Osteoblast (primary cell): ENCODE measurements at regions not wholly inside any gene's neighbourhood (a gene's known extent, or its start where the extent isn't known, plus 50 kb on each side); places are given as distances from the start of the nearest gene placed in this dataset.

ENCODE experiments used
- DNase-seq: peaks from one replicate; pipeline ENCODE4 v3.0.0; 2011; ENCODE audit warnings: low spot score, mixed read lengths; ENCODE audit not compliant: insufficient read length; ENCODE audit errors: missing footprints
- H2AFZ ChIP-seq: 2 replicates; pipeline ENCODE4 v1.6.0; 2011; ENCODE audit warnings: mild to moderate bottlenecking, low read length
- H3K27ac ChIP-seq: 2 replicates; pipeline ENCODE4 v1.5.1; 2011; ENCODE audit warnings: mild to moderate bottlenecking, low read depth, low read length, moderate library complexity
- H3K27me3 ChIP-seq: 2 replicates; pipeline ENCODE4 v1.6.0; 2012; ENCODE audit warnings: mild to moderate bottlenecking, control low read depth, inconsistent platforms, low read length, moderate library complexity; ENCODE audit not compliant: insufficient read depth
- H3K36me3 ChIP-seq: 2 replicates; pipeline ENCODE4 v1.5.1; 2011; ENCODE audit warnings: mild to moderate bottlenecking, low read length, control low read depth, moderate library complexity; ENCODE audit not compliant: insufficient read depth
- H3K4me1 ChIP-seq: 2 replicates; pipeline ENCODE4 v1.5.1; 2011; ENCODE audit warnings: mild to moderate bottlenecking, low read length, control low read depth, moderate library complexity; ENCODE audit not compliant: insufficient read depth
- H3K4me2 ChIP-seq: 2 replicates; pipeline ENCODE4 v1.6.0; 2011; ENCODE audit warnings: mild to moderate bottlenecking, low read length; ENCODE audit not compliant: insufficient read depth
- H3K4me3 ChIP-seq: fragments of 200-600 bp; sonication (generic); 3 replicates; pipeline ENCODE4 v1.5.1; 2012; ENCODE audit warnings: mild to moderate bottlenecking, low read length, inconsistent platforms; ENCODE audit not compliant: insufficient read depth
- H3K79me2 ChIP-seq: 2 replicates; pipeline ENCODE4 v1.6.0; 2012; ENCODE audit warnings: mild to moderate bottlenecking, low read length, control low read depth, inconsistent platforms; ENCODE audit not compliant: insufficient read depth
- H3K9me3 ChIP-seq: 2 replicates; pipeline ENCODE4 v1.5.1; 2011; ENCODE audit warnings: low read depth, low read length, control low read depth
- H4K20me1 ChIP-seq: 2 replicates; pipeline ENCODE4 v1.6.0; 2012; ENCODE audit warnings: mild to moderate bottlenecking, low read length, control low read depth; ENCODE audit not compliant: insufficient read depth
- TF ChIP-seq, protein P1 (sequence below): IDR thresholded peaks from 2 replicates; pipeline ENCODE4 v1.5.1; 2011; ENCODE audit warnings: mild to moderate bottlenecking, low read depth, low read length, moderate library complexity; ENCODE audit errors: extremely low read depth

- no peak overlapping the region for H3K4me2 ChIP-seq
- H3K9me3 ChIP-seq = no peaks in the 10 kb centered on the region
- DNase-seq = no peak
- H3K4me3 ChIP-seq = no peak overlapping the region
- no peaks in the 10 kb centered on the region for H3K27me3 ChIP-seq
- H2AFZ ChIP-seq = no peak overlapping the region
- H3K79me2 ChIP-seq = no peaks in the 10 kb centered on the region
- TF ChIP-seq, protein P1, sequence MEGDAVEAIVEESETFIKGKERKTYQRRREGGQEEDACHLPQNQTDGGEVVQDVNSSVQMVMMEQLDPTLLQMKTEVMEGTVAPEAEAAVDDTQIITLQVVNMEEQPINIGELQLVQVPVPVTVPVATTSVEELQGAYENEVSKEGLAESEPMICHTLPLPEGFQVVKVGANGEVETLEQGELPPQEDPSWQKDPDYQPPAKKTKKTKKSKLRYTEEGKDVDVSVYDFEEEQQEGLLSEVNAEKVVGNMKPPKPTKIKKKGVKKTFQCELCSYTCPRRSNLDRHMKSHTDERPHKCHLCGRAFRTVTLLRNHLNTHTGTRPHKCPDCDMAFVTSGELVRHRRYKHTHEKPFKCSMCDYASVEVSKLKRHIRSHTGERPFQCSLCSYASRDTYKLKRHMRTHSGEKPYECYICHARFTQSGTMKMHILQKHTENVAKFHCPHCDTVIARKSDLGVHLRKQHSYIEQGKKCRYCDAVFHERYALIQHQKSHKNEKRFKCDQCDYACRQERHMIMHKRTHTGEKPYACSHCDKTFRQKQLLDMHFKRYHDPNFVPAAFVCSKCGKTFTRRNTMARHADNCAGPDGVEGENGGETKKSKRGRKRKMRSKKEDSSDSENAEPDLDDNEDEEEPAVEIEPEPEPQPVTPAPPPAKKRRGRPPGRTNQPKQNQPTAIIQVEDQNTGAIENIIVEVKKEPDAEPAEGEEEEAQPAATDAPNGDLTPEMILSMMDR = no peak
- no peaks in the 10 kb centered on the region for H4K20me1 ChIP-seq
- no peak overlapping the region for H3K27ac ChIP-seq
- H3K4me1 ChIP-seq = no peaks in the 10 kb centered on the region
- no peaks in the 10 kb centered on the region for H3K36me3 ChIP-seq
Measured at GRCh38 chr12:30450226-30450625, 245.4 kb downstream of the IPO8 start.

- H3K4me1 ChIP-seq = no peaks in the 10 kb centered on the region
- TF ChIP-seq, protein P1 = no peak
- no peak overlapping the region for H3K4me3 ChIP-seq
- no peak overlapping the region for H3K27ac ChIP-seq
- no peaks in the 10 kb centered on the region for H3K27me3 ChIP-seq
- no peaks in the 10 kb centered on the region for H4K20me1 ChIP-seq
- no peak overlapping the region for H2AFZ ChIP-seq
- no peaks in the 10 kb centered on the region for H3K9me3 ChIP-seq
- H3K4me2 ChIP-seq = no peak overlapping the region
- H3K79me2 ChIP-seq = no peaks in the 10 kb centered on the region
- H3K36me3 ChIP-seq = no peaks in the 10 kb centered on the region
- no peak for DNase-seq
Measured at GRCh38 chr12:30448038-30448437, 247.6 kb downstream of the IPO8 start.

- no peak for DNase-seq
- H3K9me3 ChIP-seq = no peaks in the 10 kb centered on the region
- H3K27me3 ChIP-seq = no peaks in the 10 kb centered on the region
- H2AFZ ChIP-seq = no peak overlapping the region
- H3K27ac ChIP-seq = no peak overlapping the region
- no peak overlapping the region for H3K4me2 ChIP-seq
- no peak overlapping the region for H3K4me3 ChIP-seq
- no peaks in the 10 kb centered on the region for H3K4me1 ChIP-seq
- no peaks in the 10 kb centered on the region for H4K20me1 ChIP-seq
- H3K79me2 ChIP-seq = no peaks in the 10 kb centered on the region
- no peaks in the 10 kb centered on the region for H3K36me3 ChIP-seq
- TF ChIP-seq, protein P1 = no peak
Measured at GRCh38 chr12:30447061-30447750, 248.5 kb downstream of the IPO8 start.

DNA sequence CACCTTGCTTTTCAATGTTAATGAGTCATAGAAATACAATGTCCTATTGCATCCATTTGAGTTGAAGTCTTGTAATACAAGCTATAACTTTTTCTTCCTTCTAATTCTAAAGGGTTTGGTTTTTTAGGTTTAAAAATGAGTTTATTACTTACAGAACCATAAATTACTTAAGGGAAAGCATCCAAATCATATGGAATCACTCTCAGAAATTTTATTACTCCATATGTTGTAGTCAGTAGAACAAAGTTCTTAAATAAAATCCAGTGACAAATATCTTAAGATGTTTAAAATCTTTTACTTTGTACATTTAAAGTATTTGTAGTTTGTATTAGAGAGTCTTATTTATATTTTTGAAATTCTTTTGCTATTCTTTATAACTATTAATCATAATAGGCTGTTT, 253.2 kb downstream of the IPO8 start:
- no peaks in the 10 kb centered on the region for H3K36me3 ChIP-seq
- no peaks in the 10 kb centered on the region for H3K27me3 ChIP-seq
- H3K9me3 ChIP-seq = no peaks in the 10 kb centered on the region
- no peak overlapping the region for H3K4me3 ChIP-seq
- H3K4me1 ChIP-seq = no peaks in the 10 kb centered on the region
- no peaks in the 10 kb centered on the region for H4K20me1 ChIP-seq
- no peak overlapping the region for H3K27ac ChIP-seq
- H2AFZ ChIP-seq = no peak overlapping the region
- TF ChIP-seq, protein P1 = no peak
- DNase-seq = no peak
- no peak overlapping the region for H3K4me2 ChIP-seq
- no peaks in the 10 kb centered on the region for H3K79me2 ChIP-seq
